ENCODE measurements at regions not wholly inside any gene's neighbourhood (a gene's known extent, or its start where the extent isn't known, plus 50 kb on each side); places are given as distances from the start of the nearest gene placed in this dataset.

- no peak for TF ChIP-seq ZNF274 (IDR thresholded peaks at IDR 0.05; ENCODE audit: low read depth, low read length)
- no peak for TF ChIP-seq YY1 (IDR thresholded peaks at IDR 0.05; ENCODE audit: insufficient read depth, insufficient read length)
These were observed 398.5 kb downstream of the LRIG3 start for GRCh38 chr12:58521796-58522195.
